GM19468 (cell line): ENCODE measurements at regions not wholly inside any gene's neighbourhood (a gene's known extent, or its start where the extent isn't known, plus 50 kb on each side); places are given as distances from the start of the nearest gene placed in this dataset.

ENCODE experiments used
- ATAC-seq: cut with Tn5 transposase; IDR thresholded peaks from one replicate; pipeline ENCODE4 v1.9.1; 2021; ENCODE audit warnings: mild to moderate bottlenecking, moderate library complexity, moderate number of reproducible peaks; ENCODE audit not compliant: unreplicated experiment; ENCODE audit errors: extremely low read depth

DNA sequence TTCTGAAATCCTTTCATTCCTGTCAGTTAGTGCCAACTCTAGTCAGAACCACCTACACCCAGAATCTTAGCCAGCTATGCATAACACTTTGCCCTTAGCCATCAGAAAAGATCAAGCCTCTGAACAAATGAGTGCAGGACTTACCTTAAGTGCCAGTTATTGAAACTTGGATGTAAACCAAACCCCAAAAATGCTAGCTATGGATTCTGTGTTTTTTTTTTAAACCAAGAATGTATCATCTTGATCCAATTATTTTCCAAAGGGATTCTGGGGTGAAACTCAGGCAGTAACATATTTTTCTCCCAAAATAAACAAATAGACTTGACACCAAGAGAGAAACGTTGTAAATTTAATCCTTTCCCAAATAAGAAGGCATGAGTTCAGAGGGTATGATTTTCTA lies 538.6 kb upstream of the ADAMTS5 start:
- no peak for ATAC-seq

DNA sequence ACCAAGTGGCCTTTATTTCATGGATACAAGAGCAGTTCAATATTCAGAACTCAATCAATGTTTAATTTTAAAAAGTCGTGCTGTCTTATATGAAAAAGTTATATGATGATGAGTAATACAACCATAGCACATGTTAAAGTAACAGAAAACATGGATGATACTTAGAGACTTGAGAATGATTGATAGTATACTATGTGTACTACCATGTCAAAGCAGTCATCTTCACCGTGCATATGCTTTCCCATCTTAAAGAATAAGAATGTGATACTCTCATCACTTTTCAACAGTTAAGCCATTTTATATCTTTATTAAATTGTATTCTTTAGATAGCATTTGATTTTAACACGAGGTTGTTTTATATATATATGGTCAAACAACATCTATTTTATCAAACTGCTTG lies 535.9 kb upstream of the ADAMTS5 start:
- ATAC-seq: no peak

DNA sequence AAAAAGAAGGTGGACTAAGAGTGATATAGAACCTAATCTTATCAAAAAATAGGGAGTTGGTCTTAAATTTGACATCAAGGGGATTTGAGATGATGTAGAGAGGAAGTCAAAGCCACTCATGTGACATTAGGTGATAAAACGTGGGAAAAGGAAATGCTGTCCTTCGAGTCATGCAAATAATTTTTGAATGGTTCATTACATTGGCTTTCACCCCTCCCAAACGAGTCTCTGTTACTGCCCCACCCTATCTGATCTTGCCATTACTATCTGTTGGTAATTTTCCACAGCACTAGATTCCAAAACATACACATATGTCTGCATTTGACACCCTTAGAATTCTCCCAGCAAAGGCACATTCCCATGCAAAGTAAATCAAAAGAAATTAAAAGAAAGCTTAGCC lies 531.1 kb upstream of the ADAMTS5 start:
- ATAC-seq: no peak

DNA sequence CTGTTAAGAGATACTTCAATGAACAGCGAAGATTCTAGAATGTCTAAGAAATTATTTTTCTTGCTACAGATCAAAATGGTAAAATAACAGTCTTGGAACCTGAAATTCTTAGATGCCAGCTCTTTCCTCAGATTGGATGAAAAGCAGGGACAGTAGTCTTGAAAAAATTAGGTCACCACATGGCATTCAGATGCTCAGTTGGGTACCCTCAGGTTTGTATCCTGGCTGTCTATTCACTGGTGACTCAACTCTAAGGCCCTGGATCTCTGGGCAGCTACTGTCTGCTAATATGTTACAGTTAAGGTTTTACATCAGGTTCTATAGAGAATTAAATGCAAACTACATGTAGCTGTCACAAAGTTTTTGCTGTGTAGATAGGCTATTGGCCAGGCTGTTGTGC lies 528.9 kb upstream of the ADAMTS5 start:
- no peak for ATAC-seq

DNA sequence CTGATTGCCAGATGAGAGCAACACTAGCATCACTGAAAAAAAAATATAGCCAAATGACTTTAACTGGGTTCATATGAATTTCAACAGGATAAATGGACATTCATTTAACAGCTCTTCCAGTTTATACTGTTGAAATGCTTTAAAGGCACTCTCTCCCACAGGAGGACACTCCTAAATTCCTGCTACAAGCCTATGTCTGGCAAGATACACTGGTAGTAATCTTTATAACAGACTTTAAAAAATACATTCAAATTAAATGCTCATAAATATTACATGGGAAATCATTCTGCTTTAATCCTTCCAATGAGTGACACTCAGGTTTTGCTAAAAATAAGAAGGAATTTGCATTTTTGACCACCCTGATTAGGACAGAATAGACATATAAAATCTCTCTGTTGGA lies 526.7 kb upstream of the ADAMTS5 start:
- ATAC-seq: no peak

DNA sequence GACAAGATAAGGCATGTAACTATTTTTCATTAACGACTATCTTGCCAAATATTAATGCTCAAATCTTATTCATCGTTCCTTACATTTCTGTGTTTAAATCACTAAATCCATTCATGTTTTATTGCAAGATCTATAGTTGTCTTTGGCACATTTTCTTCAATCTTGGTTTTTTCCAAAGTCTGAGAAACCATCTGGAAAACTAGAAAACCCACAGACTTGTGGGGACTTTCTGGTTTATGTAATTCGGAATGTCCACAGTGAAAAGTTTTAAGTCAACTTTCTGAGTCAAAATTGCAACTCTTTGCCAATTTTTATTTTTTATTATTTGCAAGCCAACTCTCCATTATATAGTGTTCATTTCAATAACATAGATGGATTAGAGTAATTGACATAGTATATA lies 520.8 kb upstream of the ADAMTS5 start:
- ATAC-seq: no peak

DNA sequence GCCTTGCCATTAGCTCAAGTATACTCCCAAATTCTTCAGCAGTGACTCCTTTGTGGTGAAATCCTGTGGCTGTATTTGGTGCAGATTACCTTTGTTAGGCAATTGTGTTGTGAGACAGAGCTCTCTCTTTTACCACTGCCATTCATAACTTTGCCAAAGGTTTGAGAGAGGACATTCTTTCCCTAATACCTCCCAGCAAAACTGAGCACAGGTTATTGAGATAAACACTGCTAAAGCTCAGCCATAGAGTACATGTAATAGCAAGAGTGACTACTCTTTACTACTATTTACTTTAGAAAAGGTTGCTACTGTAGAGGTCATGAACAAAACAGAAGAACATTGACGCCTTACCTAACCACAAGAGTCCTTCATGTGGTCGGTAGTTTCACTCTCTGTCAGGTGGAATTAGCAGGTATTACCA lies 514.0 kb upstream of the ADAMTS5 start:
- no peak for ATAC-seq

DNA sequence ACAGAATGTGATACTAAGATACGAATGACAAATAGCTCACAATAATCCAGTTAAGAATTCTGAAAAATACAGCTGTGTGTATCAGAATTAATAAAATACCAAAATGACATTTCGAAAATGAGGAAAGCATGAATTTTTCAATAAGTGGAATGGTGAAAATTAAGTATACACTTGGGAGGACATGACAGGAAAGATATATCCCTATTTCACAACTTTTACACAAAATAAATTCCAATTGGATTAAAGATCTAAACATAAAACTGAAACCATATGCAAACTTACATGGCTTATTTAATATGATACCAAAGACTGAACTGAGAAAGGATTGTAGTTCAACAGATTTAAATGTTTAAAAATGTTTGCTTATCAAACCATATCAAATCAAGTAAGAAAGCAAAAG lies 510.4 kb upstream of the ADAMTS5 start:
- no peak for ATAC-seq

DNA sequence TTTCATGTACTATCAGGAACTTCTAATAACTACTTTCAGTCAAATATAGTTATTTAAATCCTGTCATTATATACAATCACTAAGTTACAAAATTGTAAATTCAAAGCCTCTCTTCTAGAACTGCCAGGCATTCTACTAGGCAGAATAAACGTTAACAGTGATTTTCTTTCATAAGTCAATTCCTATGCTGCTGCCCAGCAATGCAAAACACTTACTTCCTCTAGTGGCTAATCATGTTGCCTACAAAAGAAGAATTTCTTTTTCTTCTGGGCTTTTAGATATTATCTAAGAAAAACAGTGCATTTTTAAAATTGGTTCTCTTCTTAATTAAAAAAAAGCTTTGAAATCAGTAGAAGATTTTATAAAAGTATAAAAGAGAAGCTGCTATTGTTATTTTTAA lies 509.8 kb upstream of the ADAMTS5 start:
- no peak for ATAC-seq

DNA sequence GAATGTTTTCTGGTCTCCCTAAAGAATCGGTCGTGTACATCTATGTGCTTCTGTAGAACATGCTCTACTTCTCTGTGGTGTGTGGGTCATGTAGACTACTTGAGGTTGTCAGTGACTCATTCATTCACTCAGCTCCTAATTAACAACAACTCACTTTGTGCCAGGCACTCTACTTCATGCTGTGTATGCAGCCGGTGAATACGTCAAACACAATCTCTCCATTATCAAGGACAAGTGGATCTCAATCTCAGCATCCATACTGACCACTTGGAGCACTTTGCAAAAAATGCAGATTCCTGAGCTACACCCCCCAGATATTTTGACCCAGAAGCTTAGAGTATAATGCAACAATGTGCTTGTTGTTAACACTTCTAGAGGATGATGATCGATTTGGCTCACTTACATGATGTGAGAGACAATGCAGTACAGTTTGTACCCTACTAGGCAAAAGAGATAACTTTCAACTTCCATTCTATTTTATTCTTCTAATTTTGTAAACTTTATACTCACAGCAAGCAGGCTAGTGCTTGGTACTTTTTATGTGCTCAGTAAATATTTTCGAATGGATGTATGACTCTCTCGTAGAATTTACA lies 508.6 kb upstream of the ADAMTS5 start:
- ATAC-seq: no peak

DNA sequence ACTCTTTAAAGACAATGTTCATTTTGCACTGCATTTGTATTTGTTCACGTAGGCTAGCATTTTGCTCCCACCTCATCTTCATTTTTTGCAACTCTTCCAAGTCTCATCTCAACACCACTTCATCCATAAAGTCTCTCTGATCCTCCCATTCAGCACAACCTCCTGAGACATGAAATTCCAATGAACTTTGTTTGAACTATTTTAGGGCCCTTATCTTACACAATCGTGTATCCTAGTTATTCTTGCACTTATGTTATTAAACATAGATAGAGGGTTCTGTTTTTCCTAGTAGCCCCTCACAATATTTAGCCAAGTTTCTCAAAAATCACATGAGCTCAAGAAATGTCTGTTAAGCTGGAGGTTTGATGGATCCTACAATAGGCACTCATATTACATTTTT lies 500.5 kb upstream of the ADAMTS5 start:
- ATAC-seq: no peak

DNA sequence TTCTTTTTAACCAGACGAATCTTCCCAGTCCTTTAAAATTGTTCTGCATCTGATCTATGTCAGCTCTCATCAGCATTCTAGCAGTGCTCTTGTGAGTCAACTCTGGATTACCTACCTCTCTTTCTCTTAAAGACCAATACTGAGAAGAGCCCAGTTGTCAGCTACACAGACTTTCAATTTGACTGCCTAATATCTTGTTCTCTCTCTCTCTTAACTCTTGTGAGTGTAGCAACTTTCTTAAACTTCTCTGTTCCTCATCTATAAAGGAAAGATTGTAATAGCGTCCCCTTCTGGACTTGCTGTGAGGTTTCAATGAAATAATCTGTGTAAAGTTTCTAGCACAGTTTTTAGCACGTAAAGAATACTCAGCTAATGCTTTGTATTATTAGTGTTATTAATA lies 499.3 kb upstream of the ADAMTS5 start:
- ATAC-seq: no peak

DNA sequence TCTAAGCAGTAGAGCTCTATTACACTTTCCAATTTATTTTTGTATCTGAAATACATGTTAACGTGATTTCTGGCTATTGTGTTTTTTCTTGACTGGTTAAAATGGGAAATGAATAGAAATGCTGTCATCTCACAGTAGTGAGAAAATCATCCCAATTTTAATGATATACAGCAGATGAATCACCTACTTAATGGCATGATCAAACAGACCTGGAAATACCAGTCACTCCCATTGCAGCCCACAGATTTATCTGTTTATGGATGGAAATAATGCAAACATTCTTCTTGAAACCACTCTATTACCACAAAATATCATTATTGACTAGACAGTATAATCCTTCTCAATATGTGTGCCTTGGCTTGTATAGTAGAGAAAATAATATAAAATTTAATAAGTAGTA lies 497.8 kb upstream of the ADAMTS5 start:
- no peak for ATAC-seq

DNA sequence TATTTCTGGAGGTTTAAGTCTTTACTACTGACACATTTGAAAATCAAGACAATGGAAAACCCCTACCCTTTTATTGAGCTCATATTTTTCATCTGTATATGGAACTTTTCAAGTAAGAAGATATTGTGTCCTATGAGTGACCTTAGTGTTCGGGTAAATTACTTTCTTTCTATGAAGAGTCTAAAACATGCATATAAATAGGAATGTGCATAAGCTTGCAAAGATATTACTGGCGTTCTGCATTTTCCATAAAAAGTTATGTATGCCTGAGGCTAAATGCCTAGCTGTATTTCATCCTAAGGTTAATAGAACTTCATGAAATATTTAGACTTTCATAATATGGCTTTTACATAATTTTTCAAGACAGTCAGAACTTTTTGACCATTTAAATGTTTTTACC lies 495.8 kb upstream of the ADAMTS5 start:
- no peak for ATAC-seq

DNA sequence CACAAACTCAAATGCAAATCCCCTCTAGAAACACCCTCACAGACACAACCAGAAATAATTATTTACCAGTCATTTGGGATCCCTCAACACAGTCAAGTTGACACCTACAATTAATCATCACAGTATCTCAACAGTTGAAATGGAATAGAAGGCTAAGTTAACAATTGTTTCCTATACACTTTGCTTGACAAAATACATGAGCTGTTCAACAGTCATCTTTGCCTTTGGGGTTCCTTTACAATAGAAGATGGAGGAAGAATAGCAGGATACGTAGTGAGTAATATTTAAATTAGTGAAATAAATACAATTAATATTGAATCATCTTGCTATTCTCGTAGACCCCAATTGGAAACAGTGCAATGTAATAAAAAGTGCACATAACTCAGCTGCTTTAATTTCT lies 487.3 kb upstream of the ADAMTS5 start:
- ATAC-seq: no peak

DNA sequence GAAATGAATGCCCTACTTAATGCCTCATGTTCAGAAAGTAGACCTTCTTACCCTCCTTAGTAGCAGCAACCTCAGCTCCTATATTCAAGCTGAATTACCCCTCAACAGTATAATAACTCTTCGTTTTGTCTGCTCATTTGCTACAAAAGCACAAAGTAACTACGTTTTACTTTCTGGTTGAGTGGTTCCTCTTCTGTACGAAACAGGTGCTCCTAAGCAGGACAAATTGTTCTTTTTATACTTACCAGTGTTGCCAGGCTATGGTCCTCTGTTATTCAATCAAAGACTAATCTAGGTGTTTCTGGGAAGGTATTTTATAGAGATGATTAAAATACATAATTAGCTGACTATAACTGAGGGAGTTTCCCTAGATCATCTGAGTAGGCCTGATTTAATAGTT lies 484.2 kb upstream of the ADAMTS5 start:
- no peak for ATAC-seq

DNA sequence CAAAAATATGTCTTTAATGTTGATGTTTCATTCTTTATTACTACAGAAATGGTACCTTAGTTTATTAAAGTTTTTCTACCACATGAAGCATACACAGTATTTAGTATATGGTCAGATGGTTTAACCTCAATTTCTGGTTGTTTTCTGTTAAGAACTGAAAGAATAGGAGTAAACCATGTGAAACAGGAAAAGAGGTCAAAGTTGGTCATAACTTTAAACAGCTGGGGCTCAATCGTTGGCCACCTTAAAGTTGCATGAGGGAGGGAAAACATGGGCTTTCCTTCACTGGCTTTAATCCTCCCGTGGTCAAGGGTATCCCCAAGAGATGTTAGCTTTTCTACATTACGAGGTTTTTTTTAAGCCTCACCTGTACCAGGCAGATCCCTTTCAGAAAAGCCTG lies 483.3 kb upstream of the ADAMTS5 start:
- no peak for ATAC-seq

DNA sequence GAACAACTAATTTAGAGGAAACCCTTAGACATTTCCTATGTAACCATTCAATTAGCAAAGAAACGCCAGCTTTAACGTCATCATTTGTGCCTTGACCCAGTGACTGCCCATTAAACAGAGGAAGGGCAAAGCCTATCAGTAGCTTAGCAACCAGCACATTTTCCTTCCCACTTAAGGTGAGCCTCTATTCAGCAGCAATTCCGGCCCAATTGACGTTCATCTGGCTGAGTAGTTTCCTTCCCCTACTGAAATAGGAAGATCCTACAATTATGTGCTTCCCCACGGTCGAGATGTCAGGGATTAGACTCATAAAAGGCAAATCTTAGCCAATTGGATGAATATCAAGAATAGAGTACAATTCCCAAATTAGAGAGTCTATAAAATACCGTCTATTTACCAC lies 482.1 kb upstream of the ADAMTS5 start:
- no peak for ATAC-seq

DNA sequence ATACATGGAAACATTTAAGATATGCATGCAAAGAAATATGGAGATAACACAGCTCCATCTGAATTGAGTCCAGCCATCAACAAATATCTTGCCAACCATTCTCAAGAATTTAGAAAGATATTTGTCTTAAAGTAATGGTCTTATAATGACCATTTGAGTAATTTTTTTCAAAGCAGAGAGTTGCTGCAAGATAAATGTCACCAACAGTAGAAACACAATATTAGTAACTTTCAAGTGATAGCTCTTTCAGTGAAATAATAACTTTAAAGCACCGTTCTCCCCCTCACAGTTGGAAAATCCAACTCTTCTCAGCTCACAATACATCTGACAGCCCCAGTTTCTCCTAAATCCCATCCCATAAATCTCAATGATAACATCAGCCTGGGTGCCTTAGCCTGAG lies 481.0 kb upstream of the ADAMTS5 start:
- ATAC-seq: no peak

DNA sequence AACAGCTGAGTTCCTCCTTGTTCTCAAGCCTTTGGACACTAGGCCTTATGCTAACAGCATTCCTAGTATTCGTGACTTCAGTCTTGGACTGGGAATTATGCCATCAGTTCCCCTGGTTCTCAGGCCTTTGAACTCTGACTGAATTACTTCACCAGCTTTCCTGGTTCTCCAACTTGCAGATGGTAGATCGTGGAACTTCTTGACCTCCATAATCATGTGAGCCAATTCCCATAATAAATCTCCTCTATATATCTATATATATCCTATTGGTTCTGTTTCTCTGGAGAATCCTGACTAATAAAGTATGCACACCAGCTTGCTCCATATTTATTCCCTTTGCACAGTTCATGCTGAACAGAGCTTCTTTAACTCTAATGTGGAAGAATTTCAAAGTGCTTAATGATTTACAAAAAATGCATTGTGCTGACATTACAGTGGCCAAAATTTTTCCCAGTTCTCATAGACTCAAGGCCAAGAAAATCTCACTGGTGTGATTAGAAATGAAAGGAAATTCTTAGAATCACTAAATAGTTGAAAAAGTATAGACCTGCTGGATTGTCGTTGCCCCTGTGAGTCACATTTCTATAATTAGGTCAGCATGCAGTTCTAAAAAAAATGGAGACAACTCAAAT lies 462.9 kb upstream of the ADAMTS5 start:
- ATAC-seq: no peak

DNA sequence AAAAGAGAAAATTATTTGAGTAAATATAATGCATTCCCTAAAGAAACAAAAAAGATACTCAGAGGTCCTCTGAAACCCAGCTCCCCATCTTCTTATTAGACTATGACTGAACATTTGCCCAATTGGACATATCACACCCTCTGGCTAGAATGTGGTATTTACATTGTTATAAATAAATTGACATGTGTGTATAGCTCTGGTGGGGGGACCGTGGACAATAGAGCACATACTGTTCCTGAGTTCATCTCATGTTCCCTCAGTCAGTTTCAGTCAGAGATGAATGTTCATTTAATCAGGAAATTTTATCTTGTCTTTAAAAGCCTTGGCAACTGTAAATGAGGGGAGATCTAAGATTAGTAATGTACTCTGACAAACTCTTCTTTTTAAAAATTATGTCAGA lies 459.3 kb upstream of the ADAMTS5 start:
- ATAC-seq: no peak

DNA sequence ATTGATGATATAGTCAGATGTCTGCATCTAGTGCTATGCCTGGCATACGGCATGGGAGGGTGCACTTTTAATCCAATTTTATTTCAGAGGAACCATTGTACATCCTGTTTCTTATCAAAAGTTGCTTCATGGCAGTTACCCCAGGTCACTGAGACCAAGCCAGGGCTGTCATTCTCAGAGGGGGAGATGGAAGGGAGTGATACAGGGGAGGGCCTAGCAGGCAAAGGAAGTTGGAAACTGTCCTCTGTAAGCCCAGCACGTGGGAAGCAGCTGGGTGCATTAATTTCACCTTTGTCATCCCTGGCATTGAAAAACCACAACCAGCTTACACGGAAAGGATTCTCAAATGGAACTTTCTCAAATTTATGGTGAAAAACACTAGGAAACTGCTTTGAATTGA lies 458.7 kb upstream of the ADAMTS5 start:
- ATAC-seq: no peak

DNA sequence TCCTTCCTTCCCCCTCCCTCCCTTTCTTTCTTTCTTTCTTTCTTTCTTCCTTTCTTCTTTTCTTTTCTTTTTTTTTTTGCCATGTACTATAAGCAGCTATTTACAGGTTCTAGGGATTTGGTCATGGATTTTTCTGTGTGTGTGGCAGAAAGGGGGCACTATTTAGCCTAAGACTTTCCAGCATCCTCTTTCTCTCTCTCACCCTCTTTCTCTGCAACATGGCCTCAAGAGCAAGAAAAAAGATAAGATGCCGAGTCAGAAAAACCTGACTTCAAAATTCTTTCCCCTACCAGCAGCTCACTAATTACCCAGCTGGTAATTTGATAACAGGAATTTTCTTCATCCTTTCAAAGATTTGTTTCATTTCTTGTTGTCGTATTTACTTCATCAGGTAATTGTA lies 458.3 kb upstream of the ADAMTS5 start:
- no peak for ATAC-seq
